Neutrophil (primary cell): ENCODE measurements at regions not wholly inside any gene's neighbourhood (a gene's known extent, or its start where the extent isn't known, plus 50 kb on each side); places are given as distances from the start of the nearest gene placed in this dataset.
A peak's percentile ranks its signal among the peaks of the same experiment; 100 is the strongest.

Source experiments
- H3K27ac ChIP-seq: fragments of 200-600 bp; sonication (generic); 2 replicates; pipeline ENCODE4 v1.5.1; 2016; ENCODE audit warnings: mild to moderate bottlenecking, moderate library complexity
- H3K27me3 ChIP-seq: fragments of 200-600 bp; sonication (generic); 2 replicates; pipeline ENCODE4 v1.6.0; 2016; ENCODE audit warnings: mild to moderate bottlenecking
- H3K36me3 ChIP-seq: fragments of 200-600 bp; sonication (generic); 2 replicates; pipeline ENCODE4 v1.5.1; 2017
- H3K4me1 ChIP-seq, 2 experiments: fragments of 200-600 bp in 1 of 2; sonication (generic) in 1 of 2; 1 replicate in 1 of 2; 2 replicates in 1 of 2; pipeline versions ENCODE4 v1.5.1 to v1.6.1; 2013 to 2016; ENCODE audit warnings: low read depth in 1 of 2, low read length in 1 of 2, mild to moderate bottlenecking in 1 of 2, moderate library complexity in 1 of 2; ENCODE audit not compliant: control insufficient read depth in 1 of 2, insufficient read depth in 1 of 2
- H3K4me3 ChIP-seq, 2 experiments: fragments of 200-600 bp in 1 of 2; sonication (generic) in 1 of 2; 1 replicate in 1 of 2; 2 replicates in 1 of 2; pipeline ENCODE4 v1.5.1; 2013 to 2016; ENCODE audit warnings: low read depth in 1 of 2, low read length in 1 of 2, mild to moderate bottlenecking in 1 of 2, moderate library complexity in 1 of 2
- H3K9me3 ChIP-seq: fragments of 200-600 bp; sonication (generic); 2 replicates; pipeline ENCODE4 v1.5.1; 2016
- TF ChIP-seq, protein P1 (sequence below): fragments of 200-600 bp; sonication (generic); IDR thresholded peaks from 2 replicates; pipeline ENCODE4 v1.5.1; 2016; ENCODE audit warnings: antibody characterized with exemption

DNA sequence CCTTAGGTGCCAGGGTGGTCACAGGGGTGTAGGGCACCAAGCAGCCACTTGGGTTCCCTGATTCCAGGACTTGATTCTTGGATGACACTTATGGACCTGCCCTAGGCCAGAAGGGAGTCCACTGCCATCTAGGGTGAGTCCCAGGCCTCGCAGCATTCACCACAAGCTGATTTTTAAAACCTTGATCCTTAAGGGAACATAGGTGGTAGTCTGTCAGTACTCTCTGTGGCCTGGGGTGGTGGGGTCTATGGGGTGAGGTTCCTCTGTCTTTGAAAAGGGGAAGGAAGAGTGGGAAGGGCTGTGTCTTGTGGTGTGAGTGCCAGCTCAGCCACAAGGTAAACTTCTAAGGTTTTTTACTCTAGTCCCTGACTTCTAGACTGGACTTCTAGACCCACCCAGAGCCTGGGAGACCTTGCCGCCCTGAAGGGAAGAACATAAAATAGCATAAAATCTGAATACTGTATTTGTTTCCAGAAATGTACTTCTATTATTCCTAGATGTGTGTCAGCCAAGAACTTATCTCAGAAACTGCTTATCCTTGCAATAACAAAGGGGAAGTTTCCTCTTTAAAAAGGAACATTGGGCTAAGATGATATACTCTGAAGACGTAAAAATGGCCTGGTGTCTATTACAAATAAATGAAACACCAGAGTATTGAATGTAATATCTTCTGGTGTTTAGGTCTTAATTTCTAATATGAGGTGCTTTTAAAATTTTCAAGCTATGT lies 757.3 kb downstream of the LTN1 start:
- H3K27ac ChIP-seq: peak overlapping the region; percentile 49
- H3K9me3 ChIP-seq: no peaks in the 10 kb centered on the region
- no peaks in the 10 kb centered on the region for H3K27me3 ChIP-seq
- no peaks in the 10 kb centered on the region for H3K36me3 ChIP-seq
- TF ChIP-seq, protein P1, sequence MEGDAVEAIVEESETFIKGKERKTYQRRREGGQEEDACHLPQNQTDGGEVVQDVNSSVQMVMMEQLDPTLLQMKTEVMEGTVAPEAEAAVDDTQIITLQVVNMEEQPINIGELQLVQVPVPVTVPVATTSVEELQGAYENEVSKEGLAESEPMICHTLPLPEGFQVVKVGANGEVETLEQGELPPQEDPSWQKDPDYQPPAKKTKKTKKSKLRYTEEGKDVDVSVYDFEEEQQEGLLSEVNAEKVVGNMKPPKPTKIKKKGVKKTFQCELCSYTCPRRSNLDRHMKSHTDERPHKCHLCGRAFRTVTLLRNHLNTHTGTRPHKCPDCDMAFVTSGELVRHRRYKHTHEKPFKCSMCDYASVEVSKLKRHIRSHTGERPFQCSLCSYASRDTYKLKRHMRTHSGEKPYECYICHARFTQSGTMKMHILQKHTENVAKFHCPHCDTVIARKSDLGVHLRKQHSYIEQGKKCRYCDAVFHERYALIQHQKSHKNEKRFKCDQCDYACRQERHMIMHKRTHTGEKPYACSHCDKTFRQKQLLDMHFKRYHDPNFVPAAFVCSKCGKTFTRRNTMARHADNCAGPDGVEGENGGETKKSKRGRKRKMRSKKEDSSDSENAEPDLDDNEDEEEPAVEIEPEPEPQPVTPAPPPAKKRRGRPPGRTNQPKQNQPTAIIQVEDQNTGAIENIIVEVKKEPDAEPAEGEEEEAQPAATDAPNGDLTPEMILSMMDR: no peak
- no peak overlapping the region for H3K4me3 ChIP-seq
- peaks cover 6 to 18% of the 10 kb centered on the region in 2 experiments for H3K4me1 ChIP-seq

DNA sequence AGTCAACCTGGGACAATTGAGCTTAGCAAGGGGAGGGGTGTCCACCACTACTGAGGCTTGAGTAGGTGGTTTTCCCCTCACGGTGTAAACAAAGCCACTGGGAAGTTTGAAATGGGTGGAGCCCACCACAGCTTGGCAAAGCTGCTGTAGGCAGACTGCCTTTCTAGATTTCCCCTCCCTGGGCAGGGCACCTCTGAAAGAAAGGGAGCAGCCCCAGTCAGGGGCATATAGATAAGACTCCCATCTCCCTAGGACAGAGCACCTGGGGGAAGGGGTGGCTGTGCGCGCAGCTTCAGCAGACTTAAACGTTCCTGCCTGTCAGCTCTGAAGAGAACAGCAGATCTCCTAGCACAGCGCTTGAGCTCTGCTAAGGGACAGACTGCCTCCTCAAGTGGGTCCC lies 758.4 kb downstream of the LTN1 start:
- H3K4me3 ChIP-seq: no peak overlapping the region
- TF ChIP-seq, protein P1: no peak

DNA sequence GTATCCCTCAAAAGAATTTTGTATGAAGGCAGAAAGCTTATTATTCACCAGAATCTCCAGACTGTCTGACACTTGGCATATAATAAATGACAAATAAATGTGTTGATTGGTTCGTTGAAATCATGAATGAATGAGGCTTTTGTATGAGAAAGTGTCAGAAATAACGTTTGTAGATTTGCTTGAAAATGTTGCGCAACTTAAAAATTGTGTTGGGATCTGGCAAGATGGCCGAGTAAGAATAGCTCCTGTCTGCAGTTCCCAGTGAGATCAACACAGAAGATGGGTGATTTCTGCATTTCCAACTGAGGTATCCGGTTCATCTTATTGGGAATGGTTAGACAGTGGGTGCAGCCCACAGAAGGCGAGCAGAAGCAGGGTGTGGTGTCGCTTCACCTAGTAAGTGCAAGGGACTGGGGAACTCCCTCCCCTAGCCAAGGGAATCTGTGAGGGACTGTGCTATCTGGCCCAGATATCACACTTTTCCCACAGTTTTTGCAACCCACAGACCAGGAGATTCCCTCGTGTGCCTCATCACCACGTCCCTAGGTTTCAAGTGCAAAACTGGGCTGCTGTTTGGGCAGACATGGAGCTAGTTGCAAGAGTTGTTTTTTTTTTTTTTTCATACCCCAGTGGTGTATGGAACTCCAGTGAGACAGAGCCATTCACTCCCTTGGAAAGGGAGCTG lies 759.0 kb downstream of the LTN1 start:
- Histone ChIP-seq H3K27me3 (no peaks in the 10 kb centered on the region), H3K4me1 (peaks cover 6 to 24% of the 10 kb centered on the region in 2 experiments), H3K27ac (no peak overlapping the region), H3K36me3 (no peaks in the 10 kb centered on the region), H3K4me3 (no peak overlapping the region), H3K9me3 (no peaks in the 10 kb centered on the region)
- TF ChIP-seq, protein P1: no peak

More for the DNA sequence above, 758.4 kb downstream of the LTN1 start:
- H3K27ac ChIP-seq: no peak overlapping the region
- H3K27me3 ChIP-seq: no peaks in the 10 kb centered on the region
- H3K9me3 ChIP-seq: no peaks in the 10 kb centered on the region
- H3K36me3 ChIP-seq: no peaks in the 10 kb centered on the region
- peaks cover 6 to 24% of the 10 kb centered on the region in 2 experiments for H3K4me1 ChIP-seq

DNA sequence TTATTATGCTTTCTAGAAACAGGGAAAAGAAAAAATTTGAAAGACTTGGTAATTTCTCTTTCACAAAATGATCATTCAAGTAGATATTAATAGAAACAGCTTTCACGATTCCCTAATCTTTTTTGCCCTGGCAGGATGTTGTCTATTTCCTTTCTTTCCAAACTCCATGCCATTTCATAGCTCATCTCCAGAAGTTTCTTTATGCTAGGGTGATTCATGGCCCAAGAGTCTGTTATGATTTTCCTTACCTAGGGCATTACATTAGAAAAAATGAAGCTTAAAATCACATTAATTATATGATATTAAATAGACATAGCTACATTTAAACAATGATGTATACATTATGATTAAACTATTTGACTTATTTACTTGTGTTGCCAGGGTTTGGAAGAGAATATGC lies 762.1 kb downstream of the LTN1 start:
- H3K27me3 ChIP-seq: no peaks in the 10 kb centered on the region
- H3K27ac ChIP-seq: no peak overlapping the region
- peaks cover 5 to 15% of the 10 kb centered on the region in 2 experiments for H3K4me1 ChIP-seq
- no peaks in the 10 kb centered on the region for H3K36me3 ChIP-seq
- TF ChIP-seq, protein P1: no peak
- no peak overlapping the region for H3K4me3 ChIP-seq
- H3K9me3 ChIP-seq: no peaks in the 10 kb centered on the region

DNA sequence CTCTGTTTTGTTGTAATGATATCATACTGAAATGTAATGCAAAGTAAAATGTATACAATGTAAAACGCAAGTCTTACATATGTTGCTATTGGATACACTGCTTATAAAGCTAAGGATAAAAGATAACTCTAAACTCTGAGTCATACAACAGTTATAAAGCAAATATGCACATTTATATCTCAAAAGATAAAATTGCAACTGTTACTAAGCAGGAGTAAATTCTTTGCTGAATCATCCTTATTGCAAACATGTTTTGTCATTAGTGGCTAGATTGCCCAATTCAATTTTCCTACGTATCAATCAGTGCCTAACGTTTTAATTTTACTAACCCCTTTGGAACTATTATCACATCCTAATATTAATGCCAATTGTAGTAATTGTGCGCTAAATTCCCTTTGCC lies 762.9 kb downstream of the LTN1 start:
- Histone ChIP-seq H3K27me3 (no peaks in the 10 kb centered on the region), H3K27ac (no peak overlapping the region), H3K9me3 (no peaks in the 10 kb centered on the region), H3K4me3 (no peak overlapping the region), H3K4me1 (peaks cover 0 to 8% of the 10 kb centered on the region in 2 experiments), H3K36me3 (no peaks in the 10 kb centered on the region)
- TF ChIP-seq, protein P1: no peak
